ENCODE measurements at regions not wholly inside any gene's neighbourhood (a gene's known extent, or its start where the extent isn't known, plus 50 kb on each side); places are given as distances from the start of the nearest gene placed in this dataset.
"Not testable (repeated sequence)": the region's sequence is repeated elsewhere in the genome, so short reads cannot be mapped to it uniquely, and the experiment has no call there.

GRCh38 chr22:49391436-49391835, 436.2 kb downstream of the BRD1 start:
- H3K4me3 ChIP-seq (ENCODE audit: low read length) = no peak overlapping the region
- no peak for TF ChIP-seq CTCF (IDR thresholded peaks at IDR 0.05; ENCODE audit: insufficient read depth, low read depth, low read length, missing control alignments)
- DNase-seq (ENCODE audit: low read depth) = no peak

- H3K4me3 ChIP-seq (ENCODE audit: low read length) = no peak overlapping the region
- TF ChIP-seq CTCF (IDR thresholded peaks at IDR 0.05; ENCODE audit: insufficient read depth, low read depth, low read length, missing control alignments) = no peak
- no peak for DNase-seq (ENCODE audit: low read depth)
Observed at GRCh38 chr22:49390954-49391353, 436.7 kb downstream of the BRD1 start.

- DNase-seq (ENCODE audit: low read depth); H3K4me3 ChIP-seq (ENCODE audit: low read length): not testable (repeated sequence)
Observed at GRCh38 chr22:49383909-49384308, 443.8 kb downstream of the BRD1 start.

- no peak for DNase-seq (ENCODE audit: low read depth)
- H3K4me3 ChIP-seq (ENCODE audit: low read length) = no peak overlapping the region
- no peak for TF ChIP-seq CTCF (IDR thresholded peaks at IDR 0.05; ENCODE audit: insufficient read depth, low read depth, low read length, missing control alignments)
Observed at GRCh38 chr22:49382451-49382735, 445.3 kb downstream of the BRD1 start.

- DNase-seq (ENCODE audit: low read depth) = no peak
- H3K4me3 ChIP-seq (ENCODE audit: low read length) = no peak overlapping the region
- no peak for TF ChIP-seq CTCF (IDR thresholded peaks at IDR 0.05; ENCODE audit: insufficient read depth, low read depth, low read length, missing control alignments)
Observed at GRCh38 chr22:49381595-49382450, 445.9 kb downstream of the BRD1 start.

GRCh38 chr22:49380828-49381114, 446.9 kb downstream of the BRD1 start:
- no peak for DNase-seq (ENCODE audit: low read depth)
- TF ChIP-seq CTCF (IDR thresholded peaks at IDR 0.05; ENCODE audit: insufficient read depth, low read depth, low read length, missing control alignments) = no peak
- no peak overlapping the region for H3K4me3 ChIP-seq (ENCODE audit: low read length)

- no peak for TF ChIP-seq CTCF (IDR thresholded peaks at IDR 0.05; ENCODE audit: insufficient read depth, low read depth, low read length, missing control alignments)
- no peak for DNase-seq (ENCODE audit: low read depth)
- no peak overlapping the region for H3K4me3 ChIP-seq (ENCODE audit: low read length)
Observed at GRCh38 chr22:49380095-49380827, 447.4 kb downstream of the BRD1 start.

Data from epithelial cell of esophagus (primary cell).